ENCODE measurements at regions not wholly inside any gene's neighbourhood (a gene's known extent, or its start where the extent isn't known, plus 50 kb on each side); places are given as distances from the start of the nearest gene placed in this dataset.

GRCh38 chr3:147493065-147493464, 83.9 kb downstream of the ZIC1 start:
- no peak overlapping the region for H3K56ac ChIP-seq (ENCODE audit: extremely low read depth, insufficient read depth, low read length)
- no peak overlapping the region for H2BK15ac ChIP-seq (ENCODE audit: low read depth, low read length)
- H3K4me1 ChIP-seq (ENCODE audit: control insufficient read depth, insufficient read depth, low read length): no peaks in the 10 kb centered on the region
- H3K36me3 ChIP-seq (ENCODE audit: control insufficient read depth, insufficient read depth, low read length): no peaks in the 10 kb centered on the region
- dilution Hi-C loops (cut with HindIII; ENCODE audit: low sequenced_read_pairs, unreplicated experiment) (no loop called here), intact Hi-C loops (cut with micrococcal nuclease) (no loop called here), in situ Hi-C loops (cut with MboI; ENCODE audit: low sequenced_read_pairs) (no loop called here)
- ATAC-seq (ENCODE audit: low read depth) (no peak), DNase-seq (no peak)
- no peak overlapping the region for H2AFZ ChIP-seq (replicated peaks; ENCODE audit: low read length, poor library complexity)
- no peak overlapping the region for H2BK5ac ChIP-seq (ENCODE audit: low read depth, low read length, poor library complexity, severe bottlenecking)
- no peak overlapping the region for H3K4me2 ChIP-seq (ENCODE audit: low read depth, low read length)
- POLR2A ChIA-PET (ENCODE audit: unreplicated experiment): no interaction called here
- H4K8ac ChIP-seq (ENCODE audit: low read depth in 2 of 2, low read length in 2 of 2): no peak overlapping the region
- H3K23ac ChIP-seq (ENCODE audit: low read depth, low read length): no peak overlapping the region
- no peaks in the 10 kb centered on the region for H3K9me3 ChIP-seq (ENCODE audit: control insufficient read depth, insufficient read depth, low read length)
- no peaks in the 10 kb centered on the region for H4K20me1 ChIP-seq (ENCODE audit: insufficient read depth, low read length)
- CTCF ChIA-PET: no interaction called here
- no peak overlapping the region for H3K9ac ChIP-seq (ENCODE audit: low read depth, low read length)
- H4K91ac ChIP-seq (ENCODE audit: insufficient read depth, low read depth, low read length): no peak overlapping the region
- WGBS, 2 experiments (ENCODE audit: extremely low coverage in 2 of 2, insufficient read length in 1 of 2): 100% methylated on average over 1 of the region's 5 CpGs; no CpG with 5 or more reads in 1 of the 2 experiments
- no peak overlapping the region for H3K4me3 ChIP-seq (ENCODE audit: insufficient read depth, low read depth, low read length)
- H3K4ac ChIP-seq (ENCODE audit: low read depth, low read length): no peak overlapping the region
- H2BK20ac ChIP-seq (ENCODE audit: low read depth, low read length): no peak overlapping the region
- no peak for TF ChIP-seq USF2 (IDR thresholded peaks at IDR 0.05; ENCODE audit: low read depth, low read length)
- TF ChIP-seq RCOR1 (IDR thresholded peaks at IDR 0.05; ENCODE audit: insufficient replicate concordance, low read length): no peak
- no peak for TF ChIP-seq FOS (IDR thresholded peaks at IDR 0.05; ENCODE audit: low read depth, low read length)
- no peak for TF ChIP-seq MAFK (IDR thresholded peaks at IDR 0.05; ENCODE audit: low read depth, low read length)
- no peak for TF ChIP-seq RAD21 (IDR thresholded peaks at IDR 0.05; ENCODE audit: low read length)
- no peak for TF ChIP-seq MXI1 (IDR thresholded peaks at IDR 0.05; ENCODE audit: borderline replicate concordance, low read depth, low read length)
- TF ChIP-seq, protein P1, sequence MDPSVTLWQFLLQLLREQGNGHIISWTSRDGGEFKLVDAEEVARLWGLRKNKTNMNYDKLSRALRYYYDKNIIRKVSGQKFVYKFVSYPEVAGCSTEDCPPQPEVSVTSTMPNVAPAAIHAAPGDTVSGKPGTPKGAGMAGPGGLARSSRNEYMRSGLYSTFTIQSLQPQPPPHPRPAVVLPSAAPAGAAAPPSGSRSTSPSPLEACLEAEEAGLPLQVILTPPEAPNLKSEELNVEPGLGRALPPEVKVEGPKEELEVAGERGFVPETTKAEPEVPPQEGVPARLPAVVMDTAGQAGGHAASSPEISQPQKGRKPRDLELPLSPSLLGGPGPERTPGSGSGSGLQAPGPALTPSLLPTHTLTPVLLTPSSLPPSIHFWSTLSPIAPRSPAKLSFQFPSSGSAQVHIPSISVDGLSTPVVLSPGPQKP (IDR thresholded peaks at IDR 0.05; ENCODE audit: borderline replicate concordance, low read depth, low read length): no peak
- no peak for TF ChIP-seq RFX5 (IDR thresholded peaks at IDR 0.05; ENCODE audit: low read depth, low read length)
- no peak for TF ChIP-seq CHD1 (IDR thresholded peaks at IDR 0.05; ENCODE audit: low read depth, low read length)
- no peak for TF ChIP-seq CEBPB (IDR thresholded peaks at IDR 0.05; ENCODE audit: low read depth, low read length)
- TF ChIP-seq POLR2A (IDR thresholded peaks at IDR 0.05; ENCODE audit: low read depth, low read length): no peak
- no peak for TF ChIP-seq BHLHE40 (IDR thresholded peaks at IDR 0.05; ENCODE audit: low read depth, low read length)
- TF ChIP-seq, protein P2, sequence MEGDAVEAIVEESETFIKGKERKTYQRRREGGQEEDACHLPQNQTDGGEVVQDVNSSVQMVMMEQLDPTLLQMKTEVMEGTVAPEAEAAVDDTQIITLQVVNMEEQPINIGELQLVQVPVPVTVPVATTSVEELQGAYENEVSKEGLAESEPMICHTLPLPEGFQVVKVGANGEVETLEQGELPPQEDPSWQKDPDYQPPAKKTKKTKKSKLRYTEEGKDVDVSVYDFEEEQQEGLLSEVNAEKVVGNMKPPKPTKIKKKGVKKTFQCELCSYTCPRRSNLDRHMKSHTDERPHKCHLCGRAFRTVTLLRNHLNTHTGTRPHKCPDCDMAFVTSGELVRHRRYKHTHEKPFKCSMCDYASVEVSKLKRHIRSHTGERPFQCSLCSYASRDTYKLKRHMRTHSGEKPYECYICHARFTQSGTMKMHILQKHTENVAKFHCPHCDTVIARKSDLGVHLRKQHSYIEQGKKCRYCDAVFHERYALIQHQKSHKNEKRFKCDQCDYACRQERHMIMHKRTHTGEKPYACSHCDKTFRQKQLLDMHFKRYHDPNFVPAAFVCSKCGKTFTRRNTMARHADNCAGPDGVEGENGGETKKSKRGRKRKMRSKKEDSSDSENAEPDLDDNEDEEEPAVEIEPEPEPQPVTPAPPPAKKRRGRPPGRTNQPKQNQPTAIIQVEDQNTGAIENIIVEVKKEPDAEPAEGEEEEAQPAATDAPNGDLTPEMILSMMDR (conservative IDR thresholded peaks at IDR 0.05; ENCODE audit: low read depth, low read length): no peak
- no peak for TF ChIP-seq NFE2L2 (IDR thresholded peaks at IDR 0.05; ENCODE audit: low read depth, low read length)
- TF ChIP-seq MAZ (IDR thresholded peaks at IDR 0.05; ENCODE audit: borderline replicate concordance, low read depth, low read length): no peak
- no peak overlapping the region for H3K27ac ChIP-seq (ENCODE audit: insufficient read depth, low read length)
- no peaks in the 10 kb centered on the region for H3K9me1 ChIP-seq (ENCODE audit: insufficient read depth, low read length)
- H3K27me3 ChIP-seq (ENCODE audit: control insufficient read depth, insufficient read depth, low read length): no peaks in the 10 kb centered on the region
- H3K18ac ChIP-seq (ENCODE audit: low read depth, low read length): no peak overlapping the region
- BruUV-seq (replicated peaks): no TSS peak
- no peak overlapping the region for H4K5ac ChIP-seq (ENCODE audit: low read depth, low read length)
- no peak overlapping the region for H3K14ac ChIP-seq (replicated peaks; ENCODE audit: low read depth, low read length)
- H2AK5ac ChIP-seq (ENCODE audit: low read depth, low read length): no peak overlapping the region
- H2BK120ac ChIP-seq (ENCODE audit: low read depth, low read length): no peak overlapping the region
- no peaks in the 10 kb centered on the region for H3K79me1 ChIP-seq (ENCODE audit: low read depth in 1 of 2, low read length in 2 of 2)
- H2AK9ac ChIP-seq (replicated peaks; ENCODE audit: low read depth, low read length, poor library complexity): no peak overlapping the region

Data from IMR-90 (cell line).